OCI-LY1 (cell line): ENCODE measurements at regions not wholly inside any gene's neighbourhood (a gene's known extent, or its start where the extent isn't known, plus 50 kb on each side); places are given as distances from the start of the nearest gene placed in this dataset.
A peak's percentile ranks its signal among the peaks of the same experiment; 100 is the strongest.
"Not testable (repeated sequence)": the region's sequence is repeated elsewhere in the genome, so short reads cannot be mapped to it uniquely, and the experiment has no call there.

ENCODE experiments used
- H2AFZ ChIP-seq: fragments of 200-600 bp; sonication (generic), shearing (Covaris generic); 2 replicates; pipeline ENCODE4 v1.6.0; 2014; ENCODE audit warnings: antibody characterized with exemption, mild to moderate bottlenecking, low read length
- H3F3A ChIP-seq: fragments of 200-600 bp; sonication (generic), shearing (Covaris generic); 2 replicates; pipeline ENCODE4 v1.6.0; 2014; ENCODE audit warnings: mild to moderate bottlenecking, antibody characterized with exemption, low read length, moderate library complexity; ENCODE audit not compliant: insufficient read depth
- H3K27ac ChIP-seq: fragments of 200-600 bp; sonication (generic); 2 replicates; pipeline ENCODE4 v1.5.1; 2014; ENCODE audit warnings: low read length, mixed run types, mild to moderate bottlenecking, low read depth; ENCODE audit not compliant: poor library complexity, severe bottlenecking
- H3K27me3 ChIP-seq: fragments of 200-600 bp; sonication (generic); 2 replicates; pipeline ENCODE4 v1.6.0; 2014; ENCODE audit warnings: antibody characterized with exemption, mild to moderate bottlenecking, low read length, moderate library complexity; ENCODE audit not compliant: insufficient read depth
- H3K36me3 ChIP-seq: fragments of 200-600 bp; sonication (generic); 2 replicates; pipeline ENCODE4 v1.6.1; 2014; ENCODE audit warnings: mild to moderate bottlenecking, antibody characterized with exemption, low read length, moderate library complexity, mixed read lengths; ENCODE audit not compliant: insufficient read depth
- H3K4me1 ChIP-seq: fragments of 200-600 bp; sonication (generic); 2 replicates; pipeline ENCODE4 v1.5.1; 2014; ENCODE audit warnings: mild to moderate bottlenecking, low read length, moderate library complexity; ENCODE audit not compliant: insufficient read depth, severe bottlenecking
- H3K4me2 ChIP-seq: fragments of 200-600 bp; sonication (generic), shearing (Covaris generic); 2 replicates; pipeline ENCODE4 v1.6.1; 2014; ENCODE audit warnings: low read length
- H3K4me3 ChIP-seq: fragments of 200-600 bp; sonication (generic); 2 replicates; pipeline ENCODE4 v1.5.1; 2014; ENCODE audit warnings: low read length, low read depth, mild to moderate bottlenecking, mixed read lengths; ENCODE audit not compliant: poor library complexity, severe bottlenecking
- H3K79me2 ChIP-seq: fragments of 200-600 bp; shearing (Covaris generic); 2 replicates; pipeline ENCODE4 v1.6.1; 2016; ENCODE audit warnings: mixed run types, low read length, mixed read lengths; ENCODE audit not compliant: insufficient read depth
- H3K9ac ChIP-seq: fragments of 200-600 bp; sonication (generic), shearing (Covaris generic); 2 replicates; pipeline ENCODE4 v1.6.1; 2014; ENCODE audit warnings: mild to moderate bottlenecking, low read length, mixed read lengths
- H3K9me2 ChIP-seq: fragments of 200-600 bp; sonication (generic), shearing (Covaris generic); 2 replicates; pipeline ENCODE4 v1.6.1; 2014; ENCODE audit warnings: low read depth, mild to moderate bottlenecking, low read length, mixed read lengths
- H3K9me3 ChIP-seq: fragments of 200-600 bp; shearing (Covaris generic); 2 replicates; pipeline ENCODE4 v1.6.1; 2014; ENCODE audit warnings: low read length, mixed read lengths
- H4K20me1 ChIP-seq: fragments of 200-600 bp; sonication (generic), shearing (Covaris generic); 2 replicates; pipeline ENCODE4 v1.6.0; 2016; ENCODE audit warnings: mild to moderate bottlenecking, low read length; ENCODE audit not compliant: insufficient read depth
- EZH2 ChIP-seq: fragments of 200-600 bp; sonication (generic), shearing (Covaris generic); IDR thresholded peaks from 2 replicates; pipeline ENCODE4 v1.8.0; 2017; ENCODE audit warnings: borderline replicate concordance, mixed run types, mild to moderate bottlenecking, antibody characterized with exemption, low read length, moderate library complexity, mixed read lengths
- TF ChIP-seq, protein P1 (sequence below): fragments of 200-600 bp; sonication (generic), shearing (Covaris generic); IDR thresholded peaks from 2 replicates; pipeline ENCODE4 v1.5.1; 2017; ENCODE audit warnings: mild to moderate bottlenecking, antibody characterized with exemption, low read length, moderate library complexity, mixed read lengths

DNA sequence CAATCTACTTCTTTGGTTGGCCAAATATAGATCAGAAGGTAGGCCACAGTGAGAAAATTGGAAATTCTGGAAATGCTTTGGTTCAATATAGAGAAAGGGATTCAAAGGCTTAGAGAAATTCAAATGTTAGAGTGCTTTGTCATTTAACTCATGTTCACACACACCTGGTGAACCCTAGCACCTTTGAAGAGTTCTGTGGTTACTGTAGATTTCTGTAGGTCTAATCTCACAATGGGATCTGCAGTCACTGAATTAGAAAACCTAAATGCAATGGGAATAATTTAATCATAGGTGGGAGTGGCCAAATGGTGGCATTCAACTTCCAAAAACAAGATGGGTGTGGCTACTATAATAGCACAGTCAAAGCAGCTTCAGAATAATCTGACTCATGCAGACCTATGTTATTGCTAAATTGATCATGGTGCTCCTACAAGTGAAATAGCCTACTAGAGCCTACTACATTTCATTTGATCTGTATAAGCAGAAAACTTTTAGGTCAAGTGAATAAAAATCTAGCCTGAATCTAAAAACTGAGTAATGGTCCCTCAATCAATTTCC lies 1152.9 kb downstream of the PCDH9 start:
- Histone ChIP-seq H3K27me3 (no peaks in the 10 kb centered on the region), H3K4me2 (no peak overlapping the region), H3F3A (no peaks in the 10 kb centered on the region), H3K9ac (no peak overlapping the region), H3K4me3 (no peak overlapping the region), H3K36me3 (no peaks in the 10 kb centered on the region), H2AFZ (no peak overlapping the region), H4K20me1 (no peaks in the 10 kb centered on the region), H3K4me1 (no peaks in the 10 kb centered on the region), H3K79me2 (no peaks in the 10 kb centered on the region), H3K27ac (no peak overlapping the region), H3K9me2 (no peaks in the 10 kb centered on the region), H3K9me3 (no peaks in the 10 kb centered on the region)
- TF ChIP-seq EZH2 = no peak
- TF ChIP-seq, protein P1, sequence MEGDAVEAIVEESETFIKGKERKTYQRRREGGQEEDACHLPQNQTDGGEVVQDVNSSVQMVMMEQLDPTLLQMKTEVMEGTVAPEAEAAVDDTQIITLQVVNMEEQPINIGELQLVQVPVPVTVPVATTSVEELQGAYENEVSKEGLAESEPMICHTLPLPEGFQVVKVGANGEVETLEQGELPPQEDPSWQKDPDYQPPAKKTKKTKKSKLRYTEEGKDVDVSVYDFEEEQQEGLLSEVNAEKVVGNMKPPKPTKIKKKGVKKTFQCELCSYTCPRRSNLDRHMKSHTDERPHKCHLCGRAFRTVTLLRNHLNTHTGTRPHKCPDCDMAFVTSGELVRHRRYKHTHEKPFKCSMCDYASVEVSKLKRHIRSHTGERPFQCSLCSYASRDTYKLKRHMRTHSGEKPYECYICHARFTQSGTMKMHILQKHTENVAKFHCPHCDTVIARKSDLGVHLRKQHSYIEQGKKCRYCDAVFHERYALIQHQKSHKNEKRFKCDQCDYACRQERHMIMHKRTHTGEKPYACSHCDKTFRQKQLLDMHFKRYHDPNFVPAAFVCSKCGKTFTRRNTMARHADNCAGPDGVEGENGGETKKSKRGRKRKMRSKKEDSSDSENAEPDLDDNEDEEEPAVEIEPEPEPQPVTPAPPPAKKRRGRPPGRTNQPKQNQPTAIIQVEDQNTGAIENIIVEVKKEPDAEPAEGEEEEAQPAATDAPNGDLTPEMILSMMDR = no peak

DNA sequence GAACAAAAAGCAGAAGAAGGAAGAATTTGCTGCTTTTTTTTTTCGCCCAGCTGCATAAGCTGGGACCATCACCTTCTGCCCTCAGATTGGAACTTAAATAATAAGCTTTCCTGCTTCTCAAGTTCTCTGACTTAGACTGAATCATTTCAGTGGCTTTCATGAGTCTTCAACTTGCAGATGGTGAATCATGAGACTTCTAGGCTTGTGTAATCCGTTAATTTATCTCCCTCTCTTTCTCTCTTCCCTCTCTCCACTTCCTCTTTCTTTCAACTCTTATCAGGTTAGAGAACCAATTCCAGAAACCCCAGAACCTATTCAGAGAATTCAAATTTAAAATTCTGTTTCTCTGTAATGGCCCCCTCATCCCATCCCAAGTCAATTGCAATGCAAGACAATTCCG lies 1153.7 kb downstream of the PCDH9 start:
- TF ChIP-seq, protein P1 = no peak
- TF ChIP-seq EZH2 = no peak

DNA sequence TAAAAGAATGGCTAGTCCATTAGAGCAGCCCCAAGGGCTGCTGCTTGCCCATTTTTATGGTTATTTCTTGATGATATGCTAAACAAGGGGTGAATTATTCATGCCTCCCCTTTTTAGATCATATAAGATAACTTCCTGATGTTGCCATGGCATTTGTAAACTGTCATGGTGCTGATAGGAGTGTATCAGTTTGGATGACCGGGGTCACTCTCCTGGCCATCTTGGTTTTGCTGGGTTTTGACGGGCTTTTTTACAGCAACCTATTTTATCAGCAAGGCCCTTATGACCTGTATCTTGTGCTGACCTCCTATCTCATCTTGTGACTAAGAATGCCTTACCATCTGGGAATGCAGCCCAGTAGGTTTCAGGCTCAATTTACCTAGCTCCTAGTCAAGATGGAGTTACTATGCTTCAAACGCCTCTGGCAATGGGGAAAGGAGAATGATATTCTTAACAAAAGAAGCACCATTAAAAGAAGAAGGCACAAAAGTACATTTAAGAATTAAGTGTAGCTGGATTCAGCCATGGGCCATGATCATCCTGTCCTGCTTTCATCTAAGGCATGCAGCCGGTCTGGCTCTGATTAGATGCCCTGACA lies 1156.0 kb downstream of the PCDH9 start:
- no peaks in the 10 kb centered on the region for H4K20me1 ChIP-seq
- no peak overlapping the region for H3K4me3 ChIP-seq
- no peaks in the 10 kb centered on the region for H3K79me2 ChIP-seq
- H2AFZ ChIP-seq = peak overlapping the region; percentile 71; the same call in 1 of the 2 replicates
- TF ChIP-seq, protein P1 = no peak
- TF ChIP-seq EZH2 = no peak
- H3K4me1 ChIP-seq = peaks cover 5% of the 10 kb centered on the region
- no peaks in the 10 kb centered on the region for H3K9me3 ChIP-seq
- H3K36me3 ChIP-seq = no peaks in the 10 kb centered on the region
- no peak overlapping the region for H3K27ac ChIP-seq
- no peaks in the 10 kb centered on the region for H3K9me2 ChIP-seq
- H3K4me2 ChIP-seq = no peak overlapping the region
- no peaks in the 10 kb centered on the region for H3F3A ChIP-seq
- no peaks in the 10 kb centered on the region for H3K27me3 ChIP-seq
- no peak overlapping the region for H3K9ac ChIP-seq

More for the DNA sequence above, 1153.7 kb downstream of the PCDH9 start:
- Histone ChIP-seq H3K9ac (no peak overlapping the region), H3K4me1 (no peaks in the 10 kb centered on the region), H2AFZ (no peak overlapping the region), H3F3A (no peaks in the 10 kb centered on the region), H3K9me3 (no peaks in the 10 kb centered on the region), H3K79me2 (no peaks in the 10 kb centered on the region), H3K36me3 (no peaks in the 10 kb centered on the region), H3K4me3 (no peak overlapping the region), H3K27me3 (no peaks in the 10 kb centered on the region), H4K20me1 (no peaks in the 10 kb centered on the region), H3K9me2 (no peaks in the 10 kb centered on the region), H3K4me2 (no peak overlapping the region), H3K27ac (no peak overlapping the region)

DNA sequence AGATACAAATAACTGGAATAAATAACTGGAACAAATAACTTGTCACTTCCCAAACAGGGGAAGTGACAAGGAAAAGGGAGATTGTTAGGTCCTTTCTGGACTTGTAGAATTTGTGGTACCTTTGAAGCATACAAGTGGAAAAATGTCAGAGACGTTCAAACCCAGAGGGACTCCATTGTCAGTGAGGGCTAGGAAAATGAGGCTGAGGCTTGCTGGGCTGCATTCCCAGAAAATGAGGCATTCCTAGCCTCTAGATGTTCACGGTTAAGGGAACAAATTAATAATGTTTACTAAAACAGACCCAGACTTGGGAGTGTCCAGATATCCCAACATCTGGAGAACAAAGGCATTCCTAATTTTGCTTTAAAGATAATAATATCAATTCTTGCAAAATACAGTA lies 1158.0 kb downstream of the PCDH9 start:
- H3K4me1 ChIP-seq, H3K9me2 ChIP-seq, H4K20me1 ChIP-seq, H3K36me3 ChIP-seq, H3K4me2 ChIP-seq, H3K79me2 ChIP-seq, H3K9ac ChIP-seq, H2AFZ ChIP-seq, H3K9me3 ChIP-seq, H3K27me3 ChIP-seq, H3F3A ChIP-seq, H3K4me3 ChIP-seq, H3K27ac ChIP-seq: not testable (repeated sequence)
